HEK293 (cell line): ENCODE measurements at regions not wholly inside any gene's neighbourhood (a gene's known extent, or its start where the extent isn't known, plus 50 kb on each side); places are given as distances from the start of the nearest gene placed in this dataset.

ENCODE experiments used
- CTCF ChIA-PET: fragments of 350-600 bp; formaldehyde crosslinking; extraction: SDS; loops from one replicate; lab custom pipeline; 2021; ENCODE audit warnings: antibody characterized with exemption; lab: Yijun Ruan, JAX
- POLR2A ChIA-PET: fragments of 300-600 bp; formaldehyde crosslinking; extraction: SDS; loops from one replicate; lab custom pipeline; 2020; ENCODE audit warnings: antibody characterized with exemption, inconsistent platforms; lab: Yijun Ruan, JAX
- H3K27ac ChIP-seq: fragments of 200-500 bp; sonication (Bioruptor generic); 2 replicates; pipeline ENCODE4 v1.5.1; 2014; ENCODE audit warnings: low read depth, low read length, control low read depth, inconsistent platforms; ENCODE audit errors: extremely low read depth
- H3K36me3 ChIP-seq, 2 experiments: fragments of 200-500 bp in 1 of 2; sonication (Bioruptor generic) in 1 of 2; 1 replicate in 1 of 2; 2 replicates in 1 of 2; pipeline ENCODE4 v1.5.1; 2014 to 2017; ENCODE audit warnings: inconsistent platforms in 2 of 2, low read length in 2 of 2; ENCODE audit not compliant: control insufficient read depth in 2 of 2, insufficient read depth in 1 of 2
- H3K4me1 ChIP-seq: fragments of 200-500 bp; sonication (Bioruptor generic); 2 replicates; pipeline ENCODE4 v1.5.1; 2014; ENCODE audit warnings: mild to moderate bottlenecking, low read length, inconsistent platforms; ENCODE audit not compliant: control insufficient read depth, insufficient read depth
- H3K4me3 ChIP-seq: 2 replicates; pipeline ENCODE4 v1.5.1; 2011; ENCODE audit warnings: low read depth, mild to moderate bottlenecking, control low read depth, low read length, moderate library complexity
- H3K9me3 ChIP-seq: fragments of 200-500 bp; sonication (Bioruptor generic); 2 replicates; pipeline ENCODE4 v1.5.1; 2014; ENCODE audit warnings: low read depth, low read length, inconsistent platforms; ENCODE audit not compliant: control insufficient read depth, insufficient read depth
- INSM2 ChIP-seq: fragments of 450-650 bp; formaldehyde crosslinking; IDR thresholded peaks from 2 replicates; pipeline ENCODE4 v1.5.1; 2016; ENCODE audit warnings: missing biosample characterization, missing genetic modification characterization
- KLF9 ChIP-seq: fragments of 450-650 bp; formaldehyde crosslinking; IDR thresholded peaks from 2 replicates; pipeline ENCODE4 v1.5.1; 2016; ENCODE audit warnings: missing biosample characterization, missing genetic modification characterization, low read depth
- MZF1 ChIP-seq: fragments of 450-650 bp; formaldehyde crosslinking; IDR thresholded peaks from 2 replicates; pipeline ENCODE4 v1.5.1; 2017; ENCODE audit warnings: missing biosample characterization, missing genetic modification characterization, borderline replicate concordance
- OVOL3 ChIP-seq: fragments of 450-650 bp; formaldehyde crosslinking; IDR thresholded peaks from 2 replicates; pipeline ENCODE4 v1.5.1; 2016; ENCODE audit warnings: missing biosample characterization, missing genetic modification characterization
- PATZ1 ChIP-seq: fragments of 450-650 bp; formaldehyde crosslinking; IDR thresholded peaks from 2 replicates; pipeline ENCODE4 v1.5.1; 2016; ENCODE audit warnings: missing biosample characterization, missing genetic modification characterization
- PRDM4 ChIP-seq: fragments of 450-650 bp; formaldehyde crosslinking; IDR thresholded peaks from 2 replicates; pipeline ENCODE4 v1.5.1; 2017; ENCODE audit warnings: missing biosample characterization, missing genetic modification characterization
- SALL2 ChIP-seq: fragments of 450-650 bp; formaldehyde crosslinking; IDR thresholded peaks from 2 replicates; pipeline ENCODE4 v1.5.0; 2017; ENCODE audit warnings: missing biosample characterization, mild to moderate bottlenecking, missing genetic modification characterization, borderline replicate concordance
- SCRT1 ChIP-seq: fragments of 450-650 bp; formaldehyde crosslinking; IDR thresholded peaks from 2 replicates; pipeline ENCODE4 v1.5.1; 2016; ENCODE audit warnings: missing biosample characterization, missing genetic modification characterization, borderline replicate concordance
- ZBTB48 ChIP-seq: fragments of 450-650 bp; formaldehyde crosslinking; IDR thresholded peaks from 2 replicates; pipeline ENCODE4 v1.5.1; 2016; ENCODE audit warnings: missing biosample characterization, missing genetic modification characterization
- ZNF19 ChIP-seq: fragments of 450-650 bp; formaldehyde crosslinking; IDR thresholded peaks from 2 replicates; pipeline ENCODE4; 2016; ENCODE audit warnings: missing biosample characterization, missing genetic modification characterization, low read depth
- ZNF274 ChIP-seq, 2 experiments: fragments of 200-500 bp in 1 of 2; fragments of 450-650 bp in 1 of 2; sonication (Bioruptor generic) in 1 of 2; formaldehyde crosslinking in 1 of 2; IDR thresholded peaks; 2 replicates each; pipeline versions ENCODE4 v1.5.1 to v1.6.1; 2014 to 2016; ENCODE audit warnings: borderline replicate concordance in 1 of 2, inconsistent platforms in 1 of 2, low read length in 1 of 2, missing biosample characterization in 1 of 2, missing genetic modification characterization in 1 of 2
- ZNF366 ChIP-seq: fragments of 450-650 bp; formaldehyde crosslinking; conservative IDR thresholded peaks from 2 replicates; pipeline ENCODE4 v1.5.1; 2016; ENCODE audit warnings: missing biosample characterization, missing genetic modification characterization
- ZNF398 ChIP-seq: fragments of 450-650 bp; formaldehyde crosslinking; IDR thresholded peaks from 2 replicates; pipeline ENCODE4 v1.5.1; 2017; ENCODE audit warnings: missing biosample characterization, missing genetic modification characterization
- ZNF423 ChIP-seq: fragments of 450-650 bp; formaldehyde crosslinking; IDR thresholded peaks from 2 replicates; pipeline ENCODE4 v1.5.1; 2016; ENCODE audit warnings: missing biosample characterization, missing genetic modification characterization
- ZNF514 ChIP-seq: fragments of 450-650 bp; formaldehyde crosslinking; IDR thresholded peaks from 2 replicates; pipeline ENCODE4 v1.5.1; 2016; ENCODE audit warnings: missing biosample characterization, missing genetic modification characterization
- ZNF610 ChIP-seq: fragments of 450-650 bp; formaldehyde crosslinking; IDR thresholded peaks from 2 replicates; pipeline ENCODE4 v1.5.1; 2016; ENCODE audit warnings: missing biosample characterization, missing genetic modification characterization, borderline replicate concordance
- ZNF701 ChIP-seq: fragments of 450-650 bp; formaldehyde crosslinking; IDR thresholded peaks from 2 replicates; pipeline ENCODE4 v1.5.1; 2016; ENCODE audit warnings: missing biosample characterization, missing genetic modification characterization
- ZNF776 ChIP-seq: fragments of 450-650 bp; formaldehyde crosslinking; IDR thresholded peaks from 2 replicates; pipeline ENCODE4 v1.5.0; 2017; ENCODE audit warnings: missing biosample characterization, missing genetic modification characterization, borderline replicate concordance
- ZSCAN30 ChIP-seq: fragments of 450-650 bp; IDR thresholded peaks from 2 replicates; pipeline ENCODE4 v1.5.1; 2018; ENCODE audit warnings: missing biosample characterization, mild to moderate bottlenecking, missing genetic modification characterization, moderate library complexity
- ZXDB ChIP-seq: fragments of 450-650 bp; formaldehyde crosslinking; IDR thresholded peaks from 2 replicates; pipeline ENCODE4 v1.5.1; 2016; ENCODE audit warnings: missing biosample characterization, missing genetic modification characterization

GRCh38 chr9:8078641-8079140 is 279.1 kb upstream of the DMAC1 start:
- Histone ChIP-seq H3K36me3 (no peaks in the 10 kb centered on the region), H3K9me3 (no peaks in the 10 kb centered on the region), H3K4me1 (no peaks in the 10 kb centered on the region), H3K27ac (no peak overlapping the region), H3K4me3 (no peak overlapping the region)
- CTCF ChIA-PET, result no interaction called here
- POLR2A ChIA-PET, result no interaction called here
- TF ChIP-seq ZNF610 (tag by site-specific recombination), result no peak
- TF ChIP-seq ZXDB, result no peak
- TF ChIP-seq SALL2 (tag by site-specific recombination), result no peak
- TF ChIP-seq ZNF274 (IDR thresholded peaks at IDR 0.05; ENCODE audit: low read length), result no peak
- TF ChIP-seq ZNF274 (tag by site-specific recombination; IDR thresholded peaks at IDR 0.05; ENCODE audit: borderline replicate concordance), result no peak
- TF ChIP-seq ZNF366 (tag by site-specific recombination), result no peak
- no peak for TF ChIP-seq ZNF776
- no peak for TF ChIP-seq OVOL3 (tag by site-specific recombination)

GRCh38 chr9:8074713-8075286 is 275.2 kb upstream of the DMAC1 start:
- no peaks in the 10 kb centered on the region for H3K9me3 ChIP-seq
- POLR2A ChIA-PET, result no interaction called here
- H3K4me3 ChIP-seq, result no peak overlapping the region
- H3K4me1 ChIP-seq, result no peaks in the 10 kb centered on the region
- H3K27ac ChIP-seq, result no peak overlapping the region
- H3K36me3 ChIP-seq, result no peaks in the 10 kb centered on the region
- CTCF ChIA-PET, result no interaction called here
- no peak for TF ChIP-seq ZSCAN30 (tag by site-specific recombination)
- no peak for TF ChIP-seq SALL2 (tag by site-specific recombination)
- TF ChIP-seq KLF9, result no peak
- no peak for TF ChIP-seq ZNF398 (tag by site-specific recombination)
- TF ChIP-seq ZBTB48 (tag by site-specific recombination), result no peak
- no peak for TF ChIP-seq INSM2 (tag by site-specific recombination)
- TF ChIP-seq MZF1 (tag by site-specific recombination), result no peak

GRCh38 chr9:8071445-8071798 is 271.8 kb upstream of the DMAC1 start:
- Histone ChIP-seq H3K4me3 (no peak overlapping the region), H3K36me3 (no peaks in the 10 kb centered on the region), H3K4me1 (no peaks in the 10 kb centered on the region), H3K9me3 (no peaks in the 10 kb centered on the region), H3K27ac (no peak overlapping the region)
- ChIA-PET CTCF (no interaction called here), POLR2A (no interaction called here)
- TF ChIP-seq ZNF19 (tag by site-specific recombination), result no peak
- TF ChIP-seq PRDM4, result no peak
- no peak for TF ChIP-seq SCRT1 (tag by site-specific recombination)
- no peak for TF ChIP-seq ZNF701 (tag by site-specific recombination)
- TF ChIP-seq ZNF514, result no peak
- TF ChIP-seq ZNF423 (tag by site-specific recombination), result no peak
- no peak for TF ChIP-seq PATZ1
